Colonic mucosa (tissue), 4 donors: ENCODE measurements at regions not wholly inside any gene's neighbourhood (a gene's known extent, or its start where the extent isn't known, plus 50 kb on each side); places are given as distances from the start of the nearest gene placed in this dataset.
"Not testable (repeated sequence)": the region's sequence is repeated elsewhere in the genome, so short reads cannot be mapped to it uniquely, and the experiment has no call there.

Experiments used
- DNase-seq: peaks from one replicate; pipeline ENCODE4 v3.0.0-alpha.2; 2020
- H3K27ac ChIP-seq: fragments of 200-600 bp; one replicate; pipeline ENCODE4 v1.8.0; 2021
- H3K27me3 ChIP-seq: fragments of 200-600 bp; one replicate; pipeline ENCODE4 v1.8.0; 2021
- H3K36me3 ChIP-seq: fragments of 200-600 bp; one replicate; pipeline ENCODE4 v1.8.0; 2021
- H3K4me1 ChIP-seq: fragments of 200-600 bp; one replicate; pipeline ENCODE4 v1.8.0; 2021; ENCODE audit warnings: mild to moderate bottlenecking
- H3K4me3 ChIP-seq: fragments of 200-600 bp; one replicate; pipeline ENCODE4 v1.8.0; 2021
- H3K9ac ChIP-seq, 2 donors: one replicate each; pipeline ENCODE4 v1.7.0; 2013; ENCODE audit warnings: control low read depth in 2 of 2, low read depth in 2 of 2, low read length in 2 of 2
- H3K9me3 ChIP-seq: fragments of 200-600 bp; one replicate; pipeline ENCODE4 v1.8.0; 2021
- intact Hi-C: fragments of 100-400 bp; cut with DNase I; formaldehyde crosslinking; loops from one replicate; pipeline ENCODE4 v1.14.1; 2022
- TF ChIP-seq, protein P1 (sequence below): fragments of 200-600 bp; IDR thresholded peaks from one replicate; pipeline ENCODE4 v1.8.0; 2022; ENCODE audit warnings: antibody characterized with exemption, mild to moderate bottlenecking
- donor health status: healthy.
- donor health status: DM: no; HTN: no; CAD: no.
- donor health status: DM: no; HTN: no; CAD: no.

GRCh38 chr4:34973650-34974312 lies 1270.5 kb downstream of the ARAP2 start:
- no peaks in the 10 kb centered on the region for H3K36me3 ChIP-seq
- TF ChIP-seq, protein P1, sequence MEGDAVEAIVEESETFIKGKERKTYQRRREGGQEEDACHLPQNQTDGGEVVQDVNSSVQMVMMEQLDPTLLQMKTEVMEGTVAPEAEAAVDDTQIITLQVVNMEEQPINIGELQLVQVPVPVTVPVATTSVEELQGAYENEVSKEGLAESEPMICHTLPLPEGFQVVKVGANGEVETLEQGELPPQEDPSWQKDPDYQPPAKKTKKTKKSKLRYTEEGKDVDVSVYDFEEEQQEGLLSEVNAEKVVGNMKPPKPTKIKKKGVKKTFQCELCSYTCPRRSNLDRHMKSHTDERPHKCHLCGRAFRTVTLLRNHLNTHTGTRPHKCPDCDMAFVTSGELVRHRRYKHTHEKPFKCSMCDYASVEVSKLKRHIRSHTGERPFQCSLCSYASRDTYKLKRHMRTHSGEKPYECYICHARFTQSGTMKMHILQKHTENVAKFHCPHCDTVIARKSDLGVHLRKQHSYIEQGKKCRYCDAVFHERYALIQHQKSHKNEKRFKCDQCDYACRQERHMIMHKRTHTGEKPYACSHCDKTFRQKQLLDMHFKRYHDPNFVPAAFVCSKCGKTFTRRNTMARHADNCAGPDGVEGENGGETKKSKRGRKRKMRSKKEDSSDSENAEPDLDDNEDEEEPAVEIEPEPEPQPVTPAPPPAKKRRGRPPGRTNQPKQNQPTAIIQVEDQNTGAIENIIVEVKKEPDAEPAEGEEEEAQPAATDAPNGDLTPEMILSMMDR: no peak
- no peaks in the 10 kb centered on the region for H3K4me1 ChIP-seq
- intact Hi-C loops: no loop called here
- no peak for DNase-seq
- no peak overlapping the region for H3K27ac ChIP-seq
- no peaks in the 10 kb centered on the region for H3K27me3 ChIP-seq
- no peaks in the 10 kb centered on the region for H3K9me3 ChIP-seq
- no peak overlapping the region for H3K9ac ChIP-seq
- H3K4me3 ChIP-seq: no peak overlapping the region

DNA sequence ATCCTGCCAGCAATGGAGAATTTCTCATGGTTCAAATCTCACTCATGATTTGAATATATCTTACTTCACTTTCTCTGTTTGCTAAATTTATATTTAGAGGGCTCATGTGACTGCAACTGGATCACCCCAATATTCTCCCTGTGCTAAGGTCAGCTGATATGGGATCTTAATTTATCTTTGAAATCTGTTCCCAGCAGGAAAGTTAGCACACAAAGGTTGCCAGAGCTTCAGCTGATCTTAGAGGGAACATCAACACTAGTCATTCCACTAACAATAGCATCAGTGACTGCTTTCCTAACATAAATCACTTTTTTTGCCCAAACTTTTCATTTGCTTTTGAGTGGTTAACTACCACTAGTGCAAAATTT lies 1270.0 kb downstream of the ARAP2 start:
- no peak overlapping the region for H3K9ac ChIP-seq
- DNase-seq: no peak
- H3K36me3 ChIP-seq: no peaks in the 10 kb centered on the region
- H3K4me3 ChIP-seq: no peak overlapping the region
- H3K4me1 ChIP-seq: no peaks in the 10 kb centered on the region
- TF ChIP-seq, protein P1: no peak
- no peak overlapping the region for H3K27ac ChIP-seq
- intact Hi-C loops: no loop called here
- H3K9me3 ChIP-seq: no peaks in the 10 kb centered on the region
- no peaks in the 10 kb centered on the region for H3K27me3 ChIP-seq

- H3K27me3 ChIP-seq, H3K27ac ChIP-seq, H3K4me1 ChIP-seq, DNase-seq, H3K9ac ChIP-seq, H3K9me3 ChIP-seq, H3K36me3 ChIP-seq, intact Hi-C loops, H3K4me3 ChIP-seq: not testable (repeated sequence)
Measured at GRCh38 chr4:35021222-35021621, 1223.1 kb downstream of the ARAP2 start.

DNA sequence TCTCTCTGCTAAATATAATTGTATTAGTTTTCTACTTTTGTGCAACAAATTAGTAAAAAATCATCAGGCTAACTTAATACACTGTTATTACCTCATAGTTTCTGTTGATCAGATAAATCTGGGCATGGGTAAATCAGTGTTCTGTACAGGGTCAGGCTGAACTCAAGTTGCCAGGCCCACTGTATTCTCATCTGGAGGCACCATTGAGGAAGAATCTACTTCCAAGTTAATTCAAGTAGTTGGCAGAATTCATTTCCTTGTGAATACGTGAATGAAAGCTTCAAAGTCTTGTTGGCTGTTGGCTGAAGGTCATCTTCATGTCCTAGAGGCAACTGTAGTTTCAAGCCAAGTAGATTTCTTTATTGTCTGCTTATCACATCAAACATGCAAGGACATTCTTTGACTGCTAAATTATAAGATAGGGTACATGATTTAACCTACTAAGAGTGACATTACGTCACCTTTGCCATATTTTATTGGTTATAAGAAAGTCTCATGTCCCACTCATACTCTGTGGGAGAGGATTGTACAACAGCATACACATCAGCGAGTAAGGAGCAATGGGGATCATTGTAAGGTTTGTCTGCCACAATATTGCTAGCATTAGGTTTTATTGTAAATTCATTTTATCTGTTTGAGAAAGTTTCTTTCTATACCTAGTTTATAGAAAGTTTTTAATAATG lies 1219.0 kb downstream of the ARAP2 start:
- TF ChIP-seq, protein P1: no peak
- H3K36me3 ChIP-seq: no peaks in the 10 kb centered on the region
- intact Hi-C loops: no loop called here
- no peak overlapping the region for H3K27ac ChIP-seq
- H3K4me1 ChIP-seq: no peaks in the 10 kb centered on the region
- H3K9me3 ChIP-seq: no peaks in the 10 kb centered on the region
- DNase-seq: no peak
- H3K9ac ChIP-seq: no peak overlapping the region
- no peak overlapping the region for H3K4me3 ChIP-seq
- no peaks in the 10 kb centered on the region for H3K27me3 ChIP-seq

DNA sequence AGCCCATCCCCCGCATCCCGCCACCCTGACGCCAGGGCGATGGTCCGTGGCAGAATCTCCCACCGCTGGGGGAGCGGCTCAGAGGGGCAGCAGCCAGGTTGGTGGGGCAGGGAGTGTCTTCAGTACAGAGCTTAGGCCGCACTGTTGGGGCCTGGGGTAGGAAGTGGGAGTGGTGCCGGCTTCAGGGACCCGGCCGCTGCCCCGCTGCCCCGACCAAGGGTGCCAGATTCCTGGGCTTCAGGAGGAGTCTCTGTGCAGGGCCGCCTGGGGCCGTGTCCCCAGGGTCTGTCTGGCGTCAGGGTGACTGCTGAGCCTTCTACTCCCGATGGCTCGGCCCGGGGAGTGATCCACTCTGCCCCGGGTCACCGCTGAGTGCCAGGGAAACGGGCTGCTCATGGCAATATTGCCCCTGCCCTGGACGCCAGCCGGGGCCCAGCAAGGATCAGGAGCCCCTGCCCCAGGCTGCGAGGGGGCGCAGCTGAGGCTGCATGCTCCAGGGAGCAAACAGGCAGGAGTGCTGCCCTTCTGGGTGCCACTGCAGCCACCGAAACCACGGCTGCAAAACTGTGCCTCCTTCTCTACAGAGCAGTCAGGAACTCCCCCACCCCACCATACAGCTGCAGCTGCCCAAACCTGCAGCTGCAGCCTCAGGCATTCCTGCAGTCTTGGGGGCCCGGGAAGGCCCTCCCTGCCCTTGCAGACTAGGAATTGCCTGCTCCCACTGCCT lies 1206.1 kb downstream of the ARAP2 start:
- Histone ChIP-seq H3K36me3 (no peaks in the 10 kb centered on the region), H3K27ac (no peak overlapping the region), H3K4me3 (no peak overlapping the region), H3K9ac (no peak overlapping the region), H3K27me3 (no peaks in the 10 kb centered on the region), H3K9me3 (no peaks in the 10 kb centered on the region), H3K4me1 (no peaks in the 10 kb centered on the region)
- TF ChIP-seq, protein P1: no peak
- intact Hi-C loops: no loop called here
- no peak for DNase-seq

DNA sequence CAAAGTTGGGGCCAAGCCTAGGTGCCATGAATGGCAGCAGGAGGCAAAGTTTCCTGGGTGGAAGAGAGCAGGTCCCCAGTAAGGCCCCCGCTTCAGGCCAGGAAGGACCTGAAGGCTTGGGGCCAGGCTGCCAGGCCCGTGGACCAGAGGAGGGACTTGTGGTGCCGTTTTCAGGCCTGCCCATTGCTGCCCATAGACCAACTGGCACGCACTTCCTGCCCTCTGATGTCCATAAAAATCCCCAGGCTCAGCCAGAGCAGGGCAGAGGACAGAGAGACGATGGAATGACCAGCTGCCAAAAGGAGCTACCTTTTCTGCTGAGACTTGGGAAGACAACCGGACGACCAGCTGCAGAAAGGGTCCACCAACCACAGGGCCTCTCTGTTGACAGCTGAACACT lies 1205.5 kb downstream of the ARAP2 start:
- no peak overlapping the region for H3K9ac ChIP-seq
- TF ChIP-seq, protein P1: no peak
- no peak for DNase-seq
- intact Hi-C loops: no loop called here
- no peak overlapping the region for H3K4me3 ChIP-seq
- H3K27ac ChIP-seq: no peak overlapping the region
- no peaks in the 10 kb centered on the region for H3K36me3 ChIP-seq
- H3K4me1 ChIP-seq: no peaks in the 10 kb centered on the region
- no peaks in the 10 kb centered on the region for H3K27me3 ChIP-seq
- no peaks in the 10 kb centered on the region for H3K9me3 ChIP-seq
